IPS-NIHi11 (cell line): ENCODE measurements at regions not wholly inside any gene's neighbourhood (a gene's known extent, or its start where the extent isn't known, plus 50 kb on each side); places are given as distances from the start of the nearest gene placed in this dataset.

Experiments
- DNase-seq: peaks from one replicate; pipeline ENCODE4 v3.0.0; 2012; ENCODE audit warnings: mixed read lengths, low spot score

- DNase-seq, result no peak
Measured at GRCh38 chr1:82830690-82831380, 1030.1 kb downstream of the ADGRL2 start.

- no peak for DNase-seq
Measured at GRCh38 chr1:82829527-82829926, 1028.8 kb downstream of the ADGRL2 start.

- no peak for DNase-seq
Measured at GRCh38 chr1:82823876-82824275, 1023.1 kb downstream of the ADGRL2 start.

- no peak for DNase-seq
Measured at GRCh38 chr1:82820816-82821215, 1020.1 kb downstream of the ADGRL2 start.

GRCh38 chr1:82819234-82819633 is 1018.5 kb downstream of the ADGRL2 start:
- no peak for DNase-seq

- DNase-seq, result no peak
Measured at GRCh38 chr1:82818586-82818985, 1017.9 kb downstream of the ADGRL2 start.

GRCh38 chr1:82813386-82813785 is 1012.7 kb downstream of the ADGRL2 start:
- no peak for DNase-seq

GRCh38 chr1:82810601-82811000 is 1009.9 kb downstream of the ADGRL2 start:
- DNase-seq, result no peak

- DNase-seq, result no peak
Measured at GRCh38 chr1:82807563-82807962, 1006.8 kb downstream of the ADGRL2 start.

GRCh38 chr1:82806133-82806532 is 1005.4 kb downstream of the ADGRL2 start:
- DNase-seq, result no peak

GRCh38 chr1:82801176-82801575 is 1000.4 kb downstream of the ADGRL2 start:
- DNase-seq, result no peak

- DNase-seq, result no peak
Measured at GRCh38 chr1:82800721-82801120, 1000.0 kb downstream of the ADGRL2 start.

- no peak for DNase-seq
Measured at GRCh38 chr1:82799261-82799660, 998.5 kb downstream of the ADGRL2 start.

- peak; percentile 17 for DNase-seq
Measured at GRCh38 chr1:82795508-82796149, 994.9 kb downstream of the ADGRL2 start.

- DNase-seq, result no peak
Measured at GRCh38 chr1:82792151-82792550, 991.4 kb downstream of the ADGRL2 start.

- DNase-seq, result no peak
Measured at GRCh38 chr1:82790556-82790955, 989.8 kb downstream of the ADGRL2 start.

GRCh38 chr1:82788660-82789059 is 987.9 kb downstream of the ADGRL2 start:
- no peak for DNase-seq

- DNase-seq, result no peak
Measured at GRCh38 chr1:82788038-82788437, 987.3 kb downstream of the ADGRL2 start.

GRCh38 chr1:82786883-82787282 is 986.1 kb downstream of the ADGRL2 start:
- no peak for DNase-seq

GRCh38 chr1:82785268-82785790 is 984.6 kb downstream of the ADGRL2 start:
- DNase-seq, result no peak

- no peak for DNase-seq
Measured at GRCh38 chr1:82783044-82783443, 982.3 kb downstream of the ADGRL2 start.

GRCh38 chr1:82782599-82782998 is 981.9 kb downstream of the ADGRL2 start:
- DNase-seq, result no peak

- peak; percentile 18 for DNase-seq
Measured at GRCh38 chr1:82778612-82779011, 977.9 kb downstream of the ADGRL2 start.

- DNase-seq, result no peak
Measured at GRCh38 chr1:82777240-82777639, 976.5 kb downstream of the ADGRL2 start.
